NT2/D1 (cell line): ENCODE measurements at regions not wholly inside any gene's neighbourhood (a gene's known extent, or its start where the extent isn't known, plus 50 kb on each side); places are given as distances from the start of the nearest gene placed in this dataset.

Experiments used
- SUZ12 ChIP-seq: IDR thresholded peaks from 2 replicates; pipeline ENCODE4 v1.6.1; 2011; ENCODE audit not compliant: insufficient read length, insufficient read depth; ENCODE audit errors: extremely low read depth
- YY1 ChIP-seq: IDR thresholded peaks from 2 replicates; pipeline ENCODE4 v1.6.1; 2011; ENCODE audit not compliant: insufficient read length, insufficient read depth
- ZNF274 ChIP-seq: IDR thresholded peaks from 2 replicates; pipeline ENCODE4 v1.6.1; 2011; ENCODE audit warnings: mild to moderate bottlenecking, low read depth, low read length

- TF ChIP-seq SUZ12 (no peak), ZNF274 (no peak), YY1 (no peak)
These were observed 108.6 kb upstream of the RUNX3 start for GRCh38 chr1:25038699-25039098.
